GM19455 (cell line): ENCODE measurements at regions not wholly inside any gene's neighbourhood (a gene's known extent, or its start where the extent isn't known, plus 50 kb on each side); places are given as distances from the start of the nearest gene placed in this dataset.
A peak's percentile ranks its signal among the peaks of the same experiment; 100 is the strongest.
"Not testable (repeated sequence)": the region's sequence is repeated elsewhere in the genome, so short reads cannot be mapped to it uniquely, and the experiment has no call there.

Experiments
- ATAC-seq: cut with Tn5 transposase; IDR thresholded peaks from one replicate; pipeline ENCODE4 v1.9.1; 2021; ENCODE audit not compliant: unreplicated experiment

DNA sequence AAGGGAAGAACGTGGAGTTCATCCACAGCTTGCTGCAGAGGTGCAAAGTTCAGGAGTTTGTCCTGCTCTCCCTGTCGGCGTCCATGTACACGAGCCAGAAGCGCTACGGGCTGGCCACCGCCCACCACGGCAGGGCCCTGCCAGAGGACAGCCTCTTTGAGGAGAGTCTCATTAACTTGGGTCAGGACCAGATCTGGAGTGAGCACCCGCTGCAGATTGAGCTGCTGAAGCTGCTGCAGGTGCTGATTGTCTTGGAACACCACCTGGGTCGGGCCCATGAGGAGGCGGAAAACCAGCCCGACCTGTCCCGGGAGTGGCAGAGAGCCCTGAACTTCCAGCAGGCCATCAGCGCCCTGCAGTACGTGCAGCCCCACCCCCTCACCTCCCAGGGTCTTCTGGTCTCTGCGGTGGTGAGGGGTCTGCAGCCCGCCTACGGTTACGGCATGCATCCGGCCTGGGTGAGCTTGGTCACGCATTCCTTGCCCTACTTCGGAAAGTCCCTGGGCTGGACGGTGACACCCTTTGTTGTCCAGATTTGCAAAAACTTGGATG is 73.8 kb upstream of the MORC3 start:
- no peak for ATAC-seq

DNA sequence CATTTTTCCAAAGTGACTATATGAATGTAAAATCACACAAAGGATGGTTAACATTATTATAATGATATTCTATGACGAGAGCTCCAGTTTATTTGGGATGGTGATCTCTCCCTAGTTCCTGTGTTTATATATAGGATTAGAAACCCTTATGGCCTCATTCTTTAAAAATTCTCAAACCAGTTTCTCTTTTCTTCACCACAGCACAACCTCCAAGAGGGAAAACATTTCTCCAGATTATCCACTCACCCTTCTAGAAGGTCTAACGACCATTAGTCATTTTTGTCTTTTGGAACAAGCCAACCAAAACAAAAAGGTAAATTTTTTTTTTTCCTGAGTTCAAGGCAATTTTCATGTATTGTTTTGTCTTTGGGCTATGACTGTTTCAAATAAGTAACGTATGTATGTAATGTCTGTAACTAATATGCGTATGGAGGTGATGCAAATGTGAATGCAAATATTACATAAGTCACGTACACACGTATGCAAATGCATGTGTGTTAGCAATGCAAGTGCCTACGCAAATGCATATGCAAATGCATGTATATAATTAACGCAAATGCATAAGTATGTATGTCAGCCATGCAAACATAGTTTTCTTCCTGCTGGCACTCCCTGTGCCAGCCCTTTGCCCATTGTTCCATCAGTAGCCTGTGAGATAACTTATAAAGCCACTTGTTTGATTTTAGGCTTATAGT is 72.5 kb upstream of the MORC3 start:
- no peak for ATAC-seq

DNA sequence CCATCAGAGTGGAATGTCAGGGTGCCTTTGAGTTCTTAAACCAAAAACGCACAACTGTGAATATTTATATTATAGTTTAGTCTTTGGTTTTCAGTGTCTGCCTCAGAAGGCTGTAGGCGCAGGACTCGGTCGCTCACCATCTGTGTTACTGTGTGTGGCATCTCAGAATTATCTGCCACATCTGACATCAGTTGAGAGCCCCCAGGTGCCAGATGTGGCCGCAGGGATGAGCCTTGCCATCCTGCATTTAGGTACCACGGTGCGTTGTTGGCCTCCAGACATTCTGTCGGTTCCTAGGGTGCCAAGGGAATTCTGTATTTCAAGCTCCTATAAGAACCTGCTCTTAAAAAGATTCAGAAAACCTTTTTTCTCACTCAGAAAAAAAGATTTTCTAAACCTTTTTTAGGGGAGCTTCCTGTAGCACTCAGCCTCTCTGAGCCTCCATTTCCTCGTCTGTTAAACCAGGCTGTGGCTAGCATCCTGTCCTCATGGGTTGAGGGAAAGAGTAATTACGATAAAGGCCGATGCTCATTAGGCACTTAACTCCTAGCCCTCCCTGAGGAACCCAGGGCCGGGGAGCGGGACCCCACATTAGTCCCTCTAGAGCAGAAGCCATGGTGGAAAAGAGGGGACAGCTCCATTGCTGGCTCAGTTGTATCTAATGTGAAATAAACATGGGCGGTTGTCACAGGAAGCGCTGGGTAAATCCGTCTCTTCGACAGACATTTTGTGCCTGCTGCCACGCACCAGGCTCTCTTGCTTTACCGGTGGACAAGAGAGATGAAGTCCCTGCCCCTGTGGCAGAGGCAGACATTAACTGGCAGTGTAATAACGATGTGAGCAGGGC is 70.2 kb upstream of the MORC3 start:
- no peak for ATAC-seq

DNA sequence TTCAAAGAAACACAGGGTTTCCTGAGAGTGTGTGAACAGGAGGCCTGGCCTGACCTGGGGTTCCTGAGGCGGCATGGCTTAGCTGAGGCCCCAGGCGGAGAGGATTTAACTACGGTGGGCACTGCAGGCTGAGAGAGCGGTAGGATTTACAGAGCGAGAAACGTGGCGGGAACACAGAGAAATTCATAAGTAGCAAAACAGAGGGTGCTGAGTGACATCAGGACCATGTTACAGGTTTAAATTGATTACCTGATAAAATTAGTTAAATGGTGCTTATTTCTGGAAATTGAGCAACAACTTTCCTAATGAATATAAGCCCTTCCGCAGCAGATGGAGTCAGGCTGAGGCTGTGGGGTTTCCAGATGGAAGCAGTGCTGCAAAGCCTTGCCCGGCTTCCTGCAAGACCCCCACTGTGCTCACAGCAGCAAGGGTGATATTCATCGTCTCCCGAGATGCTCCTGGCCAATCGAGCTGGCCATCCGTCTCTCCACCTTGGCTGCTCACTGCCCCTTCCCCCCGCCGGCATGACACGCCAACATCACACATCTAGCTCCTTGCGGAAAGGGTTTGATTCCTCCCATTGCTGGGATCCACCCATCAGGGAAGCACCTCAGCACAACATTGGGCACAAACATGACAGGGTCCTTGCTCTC is 69.4 kb upstream of the MORC3 start:
- no peak for ATAC-seq

DNA sequence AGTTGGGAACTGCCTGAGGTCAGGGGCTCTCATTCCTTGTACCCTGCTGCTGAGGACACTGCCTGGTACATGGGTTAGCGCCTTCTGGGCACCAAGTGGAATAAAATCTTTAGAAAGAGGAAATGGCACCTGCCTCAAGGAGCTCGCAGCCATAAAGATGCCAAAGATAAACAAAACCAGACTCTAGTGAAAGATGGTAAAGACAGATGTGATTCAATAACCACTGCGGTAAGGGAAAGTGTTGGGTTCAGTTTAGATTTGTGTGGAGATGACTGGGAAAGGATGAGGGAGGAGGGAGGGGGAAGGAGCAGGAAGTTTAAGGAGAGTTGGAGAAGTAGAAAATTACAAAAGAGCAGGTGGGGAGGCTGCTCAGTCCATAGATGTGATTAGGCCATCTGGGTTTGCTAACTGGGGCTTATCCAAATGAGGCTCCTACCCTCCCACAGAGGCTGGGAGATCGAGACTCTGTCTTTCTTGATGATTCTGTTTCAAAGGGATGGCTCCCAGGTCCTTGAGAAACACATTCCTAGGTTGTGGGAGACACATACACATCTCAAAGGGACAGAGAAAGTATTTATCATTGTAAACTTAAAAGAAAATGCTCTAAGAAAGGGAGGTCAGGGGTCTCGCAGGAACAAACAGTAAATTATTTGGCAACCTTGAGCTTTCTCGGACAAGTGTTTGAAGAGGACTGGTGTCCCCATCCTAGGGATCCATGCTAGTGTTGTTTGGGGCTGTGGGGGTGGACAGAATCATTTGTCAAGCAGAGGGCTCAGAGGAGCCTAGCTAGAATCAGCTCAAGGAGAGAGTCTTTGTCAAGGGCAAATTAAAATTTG is 65.7 kb upstream of the MORC3 start:
- no peak for ATAC-seq

DNA sequence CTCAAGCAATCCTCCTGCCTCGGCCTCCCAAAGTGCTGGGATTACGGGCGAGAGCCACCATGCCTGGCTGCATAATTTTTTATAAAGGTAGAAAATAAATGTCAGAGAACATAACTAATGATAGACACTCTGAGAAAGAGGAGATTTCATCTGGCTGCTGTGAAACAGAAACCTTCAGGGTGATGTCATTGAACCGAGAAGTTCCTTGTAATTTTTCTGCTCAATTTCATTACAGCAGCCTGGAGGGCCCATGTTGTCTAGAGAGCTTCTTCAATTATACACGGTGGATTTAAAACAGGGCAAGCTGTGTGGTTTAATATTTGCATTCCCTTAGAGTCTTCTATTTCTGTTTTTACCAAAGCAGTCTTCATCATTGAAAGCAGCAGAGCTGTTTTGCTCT is 64.3 kb upstream of the MORC3 start:
- peak; percentile 53 for ATAC-seq

DNA sequence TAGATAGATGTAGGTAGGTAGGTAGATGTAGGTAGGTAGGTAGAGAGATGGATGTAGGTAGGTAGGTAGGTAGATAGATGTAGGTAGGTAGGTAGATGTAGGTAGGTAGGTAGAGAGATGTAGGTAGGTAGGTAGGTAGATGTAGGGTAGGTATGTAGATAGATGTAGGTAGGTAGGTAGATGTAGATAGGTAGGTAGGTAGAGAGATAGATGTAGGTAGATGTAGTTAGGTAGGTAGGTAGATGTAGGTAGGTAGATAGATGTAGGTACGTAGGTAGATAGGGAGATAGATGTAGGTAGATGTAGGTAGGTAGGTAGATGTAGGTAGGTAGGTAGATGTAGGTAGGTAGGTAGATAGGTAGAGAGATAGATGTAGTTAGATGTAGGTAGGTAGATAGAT is 62.3 kb upstream of the MORC3 start:
- no peak for ATAC-seq

DNA sequence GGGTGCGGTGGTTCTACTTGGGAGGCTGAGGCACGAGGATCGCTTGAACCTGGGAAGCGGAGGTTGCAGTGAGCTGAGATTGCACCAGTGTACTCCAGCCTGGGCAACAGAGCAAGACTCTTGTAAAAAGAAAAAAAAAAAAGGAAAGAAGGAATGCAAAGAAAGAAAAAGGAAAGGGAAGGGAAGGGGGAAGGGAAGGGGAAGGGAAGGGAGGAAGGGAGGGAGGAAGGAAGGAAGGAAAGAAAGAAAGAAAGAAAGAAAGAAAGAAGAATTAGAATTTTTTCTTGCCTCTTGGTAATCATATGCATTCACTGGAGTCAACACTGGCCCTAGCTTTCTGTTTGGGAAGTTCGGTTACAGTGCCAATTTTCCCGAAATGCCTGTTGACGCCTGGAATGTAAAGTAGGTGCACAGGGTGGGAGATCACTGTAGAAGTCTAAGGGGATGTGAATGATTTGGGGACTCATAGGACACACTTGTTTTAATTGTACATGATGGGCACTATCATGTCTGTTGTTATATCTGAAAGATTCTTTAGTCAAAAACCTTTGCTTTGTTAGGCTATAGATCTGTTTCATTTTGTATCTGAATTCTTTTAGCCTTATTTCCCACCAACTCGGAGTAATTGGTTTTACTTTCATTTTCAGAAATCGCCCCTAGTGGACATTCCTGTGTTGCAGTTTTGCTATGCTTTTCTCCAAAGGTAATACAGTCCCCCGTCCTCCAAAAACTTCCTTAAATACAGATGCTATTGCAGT is 59.8 kb upstream of the MORC3 start:
- ATAC-seq, result peak; percentile 60

DNA sequence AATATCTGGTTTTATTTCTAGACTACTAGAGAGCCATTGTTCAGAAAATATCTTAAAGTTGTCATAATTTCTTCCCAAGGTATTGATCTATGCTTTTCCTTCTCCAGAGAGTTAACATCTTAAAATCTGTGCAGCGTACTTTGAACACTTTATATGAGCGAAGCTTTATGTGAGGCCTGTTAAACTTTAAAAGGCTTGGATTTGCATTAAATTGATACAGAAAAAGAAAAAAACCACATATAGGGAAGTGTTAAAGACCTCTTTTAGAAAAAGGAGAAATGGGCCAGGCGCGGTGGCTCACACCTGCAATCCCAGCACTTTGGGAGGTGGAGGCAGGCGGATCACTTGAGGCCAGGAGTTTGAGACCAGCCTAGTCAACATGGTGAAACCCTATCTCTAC is 59.2 kb upstream of the MORC3 start:
- ATAC-seq, result peak; percentile 16

DNA sequence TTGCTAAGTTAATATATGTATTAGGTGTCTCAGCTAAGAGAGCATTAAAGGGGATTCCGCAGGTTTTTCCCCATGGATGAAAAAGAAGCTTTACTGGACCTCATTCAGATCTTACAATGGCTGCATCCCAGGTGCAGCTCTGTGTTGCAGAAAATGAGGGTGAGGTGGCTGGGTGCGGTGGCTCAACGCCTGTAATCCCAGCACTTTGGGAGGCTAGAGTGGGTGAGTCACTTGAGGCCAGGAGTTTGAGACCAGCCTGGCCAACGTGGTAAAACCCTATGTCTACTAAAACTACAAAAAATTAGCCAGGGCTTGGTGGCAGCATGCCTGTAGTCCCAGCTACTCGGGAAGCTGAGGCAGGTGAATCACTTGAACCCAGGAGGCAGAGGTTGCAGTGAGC is 58.5 kb upstream of the MORC3 start:
- no peak for ATAC-seq

DNA sequence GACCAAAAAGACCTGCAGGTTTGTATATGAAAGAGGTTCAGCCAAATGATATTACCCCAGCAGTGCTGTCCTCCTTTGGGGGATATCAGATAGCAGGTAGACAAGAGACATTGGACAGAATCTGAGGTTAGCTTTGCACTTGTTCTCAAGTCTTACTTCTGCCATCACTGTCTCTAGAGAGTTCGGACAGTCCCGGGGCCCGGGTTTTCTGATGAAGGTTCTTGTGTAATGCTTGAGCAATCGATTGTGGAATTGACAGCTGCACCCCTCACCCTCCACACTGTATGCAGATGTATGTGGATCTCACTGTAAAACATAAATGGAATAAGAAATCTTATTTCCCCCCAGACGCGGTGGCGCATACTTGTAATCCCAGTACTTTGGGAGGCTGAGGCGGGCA is 56.2 kb upstream of the MORC3 start:
- no peak for ATAC-seq

DNA sequence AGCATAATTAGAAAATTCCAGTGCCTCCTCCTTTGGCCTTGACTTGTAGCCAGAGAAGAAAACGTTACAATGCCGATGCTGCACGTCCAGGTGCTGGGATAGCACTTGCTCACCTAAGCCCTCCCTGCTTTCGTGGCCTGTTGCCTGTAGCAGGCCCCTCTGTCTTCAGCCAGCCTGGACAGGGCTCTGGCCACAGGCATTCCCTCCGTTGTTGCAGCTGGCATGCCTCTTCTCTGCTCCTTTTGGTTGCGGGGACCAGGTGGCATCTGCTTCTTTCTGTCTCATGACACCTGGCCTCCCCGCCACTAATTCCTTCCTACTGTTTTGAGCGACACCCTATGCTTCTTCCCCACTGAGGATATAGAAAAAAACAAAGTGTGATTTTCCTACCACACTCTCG is 54.6 kb upstream of the MORC3 start:
- ATAC-seq, result no peak

DNA sequence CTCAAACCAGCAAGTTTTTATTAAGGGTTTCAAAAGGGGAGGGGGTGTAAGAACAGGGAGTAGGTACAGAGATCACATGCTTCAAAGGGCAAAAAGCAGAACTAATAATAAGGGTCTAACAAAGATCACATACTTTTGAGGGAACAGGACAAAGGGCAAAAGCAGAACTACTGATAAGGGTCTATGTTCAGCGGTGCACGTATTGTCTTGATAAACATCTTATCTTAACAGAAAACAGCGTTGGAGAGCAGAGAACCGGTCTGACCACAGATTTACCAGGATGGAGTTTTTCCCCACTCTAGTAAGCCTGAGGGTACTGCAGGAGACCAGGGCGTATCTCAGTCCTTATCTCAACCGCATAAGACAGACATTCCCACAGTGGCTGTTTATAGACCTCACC is 52.2 kb upstream of the MORC3 start:
- not testable (repeated sequence) for ATAC-seq

DNA sequence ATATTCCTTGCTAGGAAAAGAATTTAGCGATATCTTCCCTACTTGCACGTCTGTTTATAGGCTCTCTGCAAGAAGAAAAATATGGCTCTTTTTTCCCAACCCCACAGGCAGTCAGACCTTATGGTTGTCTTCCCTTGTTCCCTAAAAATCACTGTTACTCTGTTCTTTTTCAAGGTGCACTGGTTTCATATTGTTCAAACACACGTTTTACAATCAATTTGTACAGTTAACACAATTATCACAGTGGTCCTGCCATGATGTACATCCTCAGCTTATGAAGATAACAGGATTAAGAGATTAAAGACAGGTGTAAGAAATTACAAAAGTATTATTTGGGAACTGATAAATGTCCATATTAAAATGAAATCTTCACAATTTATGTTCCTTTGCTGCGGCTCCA is 51.7 kb upstream of the MORC3 start:
- ATAC-seq, result not testable (repeated sequence)
